Activated T-cell treated with anti-CD3 and anti-CD28 coated beads for 4 hours (primary cell): ENCODE measurements at regions not wholly inside any gene's neighbourhood (a gene's known extent, or its start where the extent isn't known, plus 50 kb on each side); places are given as distances from the start of the nearest gene placed in this dataset.
"Not testable (repeated sequence)": the region's sequence is repeated elsewhere in the genome, so short reads cannot be mapped to it uniquely, and the experiment has no call there.

ENCODE experiments used
- DNase-seq: peaks from one replicate; pipeline ENCODE4 v3.0.0-alpha.2; 2020

- DNase-seq: no peak
Measured at GRCh38 chrX:25131055-25131454, 115.3 kb upstream of the ARX start.

DNA sequence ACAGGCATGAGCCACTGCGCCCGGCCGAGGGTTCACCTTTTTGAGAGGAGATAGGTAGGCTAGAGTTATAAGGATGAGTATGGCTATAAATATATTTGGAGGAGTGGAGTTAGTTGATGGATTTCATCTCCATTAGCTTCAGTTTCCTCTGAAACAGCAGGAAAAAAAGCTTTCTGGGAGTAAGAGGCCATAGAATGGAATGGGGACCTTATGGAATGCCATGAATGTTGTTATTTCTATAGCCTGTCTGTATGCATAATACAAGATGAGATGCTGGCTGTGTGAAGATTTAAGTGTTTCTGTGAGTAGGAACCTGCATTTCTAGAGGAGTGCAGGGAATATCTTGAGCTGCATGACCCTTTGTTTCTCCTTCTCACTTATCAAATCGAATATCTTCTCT lies 114.9 kb upstream of the ARX start:
- DNase-seq: no peak

- no peak for DNase-seq
Measured at GRCh38 chrX:25125483-25125882, 109.7 kb upstream of the ARX start.

DNA sequence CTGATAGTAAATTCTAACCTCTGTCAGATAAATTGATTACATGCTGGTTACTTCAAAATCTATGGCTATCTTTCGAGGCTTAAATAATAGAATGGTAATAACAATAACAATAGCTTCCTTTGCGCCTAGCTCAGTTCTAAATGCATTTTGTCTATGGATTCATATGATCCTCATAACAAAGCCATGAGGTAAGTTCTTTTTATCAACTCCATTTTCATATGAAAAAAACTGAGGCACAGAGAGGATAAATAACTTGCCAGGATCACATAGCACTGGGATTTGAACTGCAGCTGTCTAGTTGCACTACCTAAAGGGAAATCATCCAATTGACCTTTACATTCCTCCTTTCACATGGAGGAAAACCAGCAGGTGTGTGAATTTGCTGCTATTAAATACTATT lies 108.6 kb upstream of the ARX start:
- no peak for DNase-seq

- DNase-seq: no peak
Measured at GRCh38 chrX:25112156-25112555, 96.4 kb upstream of the ARX start.

DNA sequence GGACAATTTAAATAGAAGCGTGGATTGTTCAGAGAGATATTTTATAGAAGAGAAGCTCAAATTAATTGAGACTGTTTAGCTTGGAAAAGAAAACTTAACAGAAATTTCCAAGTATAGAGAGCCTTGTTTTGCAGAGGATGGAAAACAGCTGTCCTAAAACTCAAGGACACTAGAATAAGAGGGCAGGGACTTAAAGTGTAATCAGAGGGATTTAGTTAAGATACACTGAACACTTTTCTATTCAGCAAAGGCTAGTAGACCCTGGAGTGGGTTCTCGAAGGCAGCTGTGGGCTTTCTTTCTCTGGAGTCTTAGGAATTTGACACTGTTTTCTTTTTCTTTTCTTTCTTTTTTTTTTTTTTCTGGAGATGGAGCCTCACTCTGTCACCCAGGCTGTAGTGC lies 92.7 kb upstream of the ARX start:
- DNase-seq: no peak

DNA sequence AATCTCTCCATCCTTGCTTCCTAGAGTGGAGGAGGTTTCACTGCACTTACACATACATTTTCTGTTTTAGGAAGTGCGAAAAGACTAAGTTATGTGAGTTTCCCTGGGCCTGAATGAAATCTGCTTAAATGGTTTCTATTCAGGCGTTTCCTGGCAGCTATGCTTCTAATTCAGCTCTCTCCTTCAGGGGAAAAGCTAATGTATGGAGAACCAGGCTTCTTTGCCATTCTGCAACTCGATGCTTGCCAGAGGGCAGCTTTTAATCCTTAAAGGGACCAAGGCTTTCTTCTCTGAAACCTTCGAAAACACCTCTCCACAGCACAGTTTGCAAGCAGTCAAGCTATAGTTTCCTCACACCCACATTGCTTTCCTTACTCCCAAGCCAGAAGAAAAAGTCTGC lies 89.5 kb upstream of the ARX start:
- DNase-seq: no peak

GRCh38 chrX:25096522-25097045 lies 80.8 kb upstream of the ARX start:
- DNase-seq: no peak

GRCh38 chrX:25091152-25091551 lies 75.4 kb upstream of the ARX start:
- DNase-seq: not testable (repeated sequence)

DNA sequence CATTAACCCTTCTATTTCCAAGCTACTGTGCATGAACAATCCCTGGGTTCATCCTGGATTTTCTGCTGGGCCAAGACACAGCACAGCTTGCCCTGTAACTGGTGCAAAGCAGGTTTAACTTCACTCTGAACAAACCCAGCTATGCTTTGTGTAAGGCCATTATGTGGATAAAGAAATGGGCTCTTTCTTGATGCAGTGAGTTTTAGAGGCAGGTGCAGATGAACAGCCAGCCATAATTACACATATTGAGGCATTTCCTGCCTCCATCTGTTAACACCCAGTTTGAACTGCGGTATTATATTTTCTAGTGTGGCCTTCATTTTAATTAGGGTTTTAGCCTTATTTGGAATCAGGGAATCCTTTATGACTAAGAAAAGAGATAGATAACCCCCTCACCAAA lies 68.7 kb upstream of the ARX start:
- no peak for DNase-seq

GRCh38 chrX:25083661-25084060 lies 67.9 kb upstream of the ARX start:
- no peak for DNase-seq

DNA sequence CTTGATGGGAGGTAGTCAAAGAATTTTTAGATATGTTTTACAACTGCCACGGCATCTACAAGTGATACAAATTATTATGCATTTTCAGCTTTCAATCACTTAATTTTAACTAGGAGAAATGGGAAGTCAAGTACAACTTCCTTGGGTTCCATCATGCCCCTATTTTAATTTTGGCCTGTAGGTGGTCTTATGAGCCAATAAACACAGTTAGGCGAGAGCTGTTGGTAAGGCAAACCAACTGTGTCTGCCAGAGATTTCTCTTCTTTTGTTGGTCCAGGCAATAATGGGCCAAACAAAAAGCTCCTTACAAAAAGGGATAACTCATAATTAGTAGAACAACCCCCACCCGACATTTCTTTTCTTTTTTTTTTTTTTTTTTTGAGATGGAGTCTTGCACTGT lies 63.3 kb upstream of the ARX start:
- DNase-seq: no peak

DNA sequence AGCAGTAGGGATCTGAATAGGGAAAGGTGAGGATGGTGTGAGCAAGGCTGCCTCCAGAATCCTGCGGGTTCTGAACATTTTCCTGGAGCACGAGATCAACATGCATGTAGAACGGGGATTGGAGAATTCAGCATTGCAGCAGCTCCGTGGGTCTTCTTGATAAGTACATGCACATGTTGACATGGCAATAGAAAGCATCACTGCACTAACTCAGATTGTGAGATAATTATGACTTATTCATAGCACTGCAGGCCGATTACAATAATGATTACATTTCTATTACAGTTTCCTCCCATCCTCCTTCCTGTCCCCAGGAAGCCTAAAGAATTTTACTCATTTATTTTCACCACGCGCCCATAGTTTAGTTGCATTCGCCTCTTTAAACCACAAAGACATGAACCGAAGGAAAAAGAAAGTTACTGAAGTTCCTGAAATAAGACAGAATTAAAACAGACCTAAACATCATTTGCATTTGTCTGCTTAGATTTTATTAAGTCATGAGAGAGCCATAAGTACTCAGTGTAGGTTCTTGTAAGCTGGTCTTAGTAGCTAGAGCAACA lies 61.3 kb upstream of the ARX start:
- DNase-seq: no peak

- DNase-seq: no peak
Measured at GRCh38 chrX:25072247-25072646, 56.5 kb upstream of the ARX start.

- no peak for DNase-seq
Measured at GRCh38 chrX:25070038-25070437, 54.3 kb upstream of the ARX start.

DNA sequence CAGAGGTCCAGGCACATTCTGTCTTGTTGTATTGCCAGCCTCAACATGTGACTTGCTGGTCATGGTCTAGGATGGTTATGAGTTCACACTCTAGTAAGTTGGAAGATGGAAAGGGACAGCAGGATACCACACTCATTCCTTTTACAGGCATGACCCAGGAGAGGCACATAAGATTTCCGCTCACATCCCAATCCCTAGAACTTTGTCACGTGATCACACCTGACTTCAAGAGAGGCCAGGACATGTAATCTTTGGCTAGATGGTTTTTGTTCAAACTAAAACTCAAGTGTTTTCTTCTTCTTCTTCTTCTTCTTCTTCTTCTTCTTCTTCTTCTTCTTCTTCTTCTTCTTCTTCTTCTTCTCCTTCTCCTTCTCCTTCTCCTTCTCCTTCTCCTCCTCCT lies 53.4 kb upstream of the ARX start:
- no peak for DNase-seq

- no peak for DNase-seq
Measured at GRCh38 chrX:25068340-25068739, 52.6 kb upstream of the ARX start.

DNA sequence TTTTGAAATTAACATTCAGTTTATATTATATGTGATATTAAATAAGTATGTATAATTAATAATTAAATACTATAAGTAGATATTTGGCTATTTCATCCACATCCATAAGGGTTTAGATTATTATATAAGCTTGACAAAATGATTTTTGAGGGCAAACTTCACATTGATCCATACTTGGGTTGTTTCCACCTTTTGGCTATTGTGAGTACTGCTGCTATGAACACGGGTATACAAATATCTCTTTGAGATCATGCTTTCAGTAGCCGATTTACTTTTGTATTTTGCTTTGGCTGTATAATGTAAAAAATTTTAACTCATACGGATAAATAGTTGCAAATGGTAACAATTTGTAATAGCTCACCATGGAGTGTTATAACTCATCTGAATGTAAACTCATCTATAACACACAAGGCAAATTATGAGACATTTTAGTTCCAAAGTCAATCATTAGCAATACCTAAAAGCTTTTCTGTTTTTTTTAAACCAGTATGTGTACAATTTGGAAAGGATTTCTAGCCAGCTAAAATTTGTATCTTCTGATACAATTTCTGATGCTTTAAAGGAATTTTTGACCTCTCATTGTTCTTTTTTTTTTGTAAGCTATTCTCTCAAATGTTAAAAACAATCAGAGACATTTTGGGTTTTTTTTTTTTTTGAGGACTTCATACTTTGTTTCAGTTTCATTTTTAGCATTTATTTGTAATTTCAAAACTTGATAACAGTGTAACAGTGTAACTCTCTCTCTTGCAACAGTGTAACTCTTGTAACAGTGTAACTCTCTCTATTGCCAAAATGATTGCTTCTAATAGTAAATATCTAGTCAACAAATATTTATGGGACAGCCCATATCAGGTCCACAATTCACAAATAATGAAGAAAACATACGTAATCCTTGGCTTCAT lies 51.8 kb upstream of the ARX start:
- DNase-seq: no peak

GRCh38 chrX:25066131-25066530 lies 50.4 kb upstream of the ARX start:
- no peak for DNase-seq
